Tibial nerve (tissue), 4 donors: ENCODE measurements at regions not wholly inside any gene's neighbourhood (a gene's known extent, or its start where the extent isn't known, plus 50 kb on each side); places are given as distances from the start of the nearest gene placed in this dataset.

Experiments used
- DNase-seq, 2 donors: peaks; one replicate each; pipeline ENCODE4 v3.0.0-alpha.2; 2019; ENCODE audit warnings: low spot score in 2 of 2
- H3K27ac ChIP-seq, 4 donors: fragments of 200-600 bp; sonication (generic) in 3 of 4; one replicate each; pipeline ENCODE4 v1.5.1; 2017 to 2019; ENCODE audit warnings: mild to moderate bottlenecking in 1 of 4
- H3K27me3 ChIP-seq, 2 donors: fragments of 200-600 bp; sonication (generic) in 1 of 2; one replicate each; pipeline versions ENCODE4 v1.5.1 to v1.6.0; 2017 to 2019
- H3K36me3 ChIP-seq, 3 donors: fragments of 200-600 bp; sonication (generic); one replicate each; pipeline ENCODE4 v1.5.1; 2018 to 2019
- H3K4me1 ChIP-seq, 4 donors: fragments of 200-600 bp; sonication (generic) in 3 of 4; one replicate each; pipeline ENCODE4 v1.5.1; 2017 to 2019
- H3K4me3 ChIP-seq, 4 donors: fragments of 200-600 bp; sonication (generic) in 3 of 4; one replicate each; pipeline ENCODE4 v1.5.1; 2017 to 2019; ENCODE audit warnings: mild to moderate bottlenecking in 1 of 4, moderate library complexity in 1 of 4
- H3K9me3 ChIP-seq, 4 donors: fragments of 200-600 bp; sonication (generic) in 3 of 4; one replicate each; pipeline ENCODE4 v1.5.1; 2017 to 2019
- EP300 ChIP-seq, 2 donors: sonication (generic); formaldehyde crosslinking; IDR thresholded peaks; one replicate each; pipeline ENCODE4 v1.6.1; 2017; ENCODE audit warnings: antibody characterized with exemption in 2 of 2, mild to moderate bottlenecking in 1 of 2
- POLR2A ChIP-seq, 2 donors: fragments of 450-650 bp; IDR thresholded peaks; one replicate each; pipeline ENCODE4 v1.6.1; 2017; ENCODE audit warnings: antibody characterized with exemption in 2 of 2, mild to moderate bottlenecking in 2 of 2, moderate library complexity in 2 of 2
- WGBS, 2 donors: methylation state at CpG; one replicate each; pipeline ENCODE4 v1.1.5; 2018; 5-methylcytosine and 5-hydroxymethylcytosine counted together
- TF ChIP-seq, protein P1 (sequence below), 5 experiments: fragments of 200-600 bp in 3 of 5; fragments of 450-650 bp in 2 of 5; sonication (generic) in 3 of 5; IDR thresholded peaks; one replicate each; pipeline ENCODE4 v1.5.1; 2016 to 2019; ENCODE audit warnings: antibody characterized with exemption in 5 of 5, mild to moderate bottlenecking in 3 of 5, moderate library complexity in 2 of 5

GRCh38 chr9:81382281-81382680 is 307.1 kb downstream of the TLE1 start:
- Histone ChIP-seq H3K4me1 (peaks cover 0 to 7% (median 0%) of the 10 kb centered on the region in 4 donors), H3K9me3 (no peaks in the 10 kb centered on the region), H3K27ac (no peak overlapping the region), H3K4me3 (no peak overlapping the region), H3K36me3 (no peaks in the 10 kb centered on the region), H3K27me3 (no peaks in the 10 kb centered on the region)
- no peak for DNase-seq
- TF ChIP-seq EP300 (IDR thresholded peaks at IDR 0.05) (no peak), POLR2A (IDR thresholded peaks at IDR 0.05) (no peak)
- TF ChIP-seq, protein P1, sequence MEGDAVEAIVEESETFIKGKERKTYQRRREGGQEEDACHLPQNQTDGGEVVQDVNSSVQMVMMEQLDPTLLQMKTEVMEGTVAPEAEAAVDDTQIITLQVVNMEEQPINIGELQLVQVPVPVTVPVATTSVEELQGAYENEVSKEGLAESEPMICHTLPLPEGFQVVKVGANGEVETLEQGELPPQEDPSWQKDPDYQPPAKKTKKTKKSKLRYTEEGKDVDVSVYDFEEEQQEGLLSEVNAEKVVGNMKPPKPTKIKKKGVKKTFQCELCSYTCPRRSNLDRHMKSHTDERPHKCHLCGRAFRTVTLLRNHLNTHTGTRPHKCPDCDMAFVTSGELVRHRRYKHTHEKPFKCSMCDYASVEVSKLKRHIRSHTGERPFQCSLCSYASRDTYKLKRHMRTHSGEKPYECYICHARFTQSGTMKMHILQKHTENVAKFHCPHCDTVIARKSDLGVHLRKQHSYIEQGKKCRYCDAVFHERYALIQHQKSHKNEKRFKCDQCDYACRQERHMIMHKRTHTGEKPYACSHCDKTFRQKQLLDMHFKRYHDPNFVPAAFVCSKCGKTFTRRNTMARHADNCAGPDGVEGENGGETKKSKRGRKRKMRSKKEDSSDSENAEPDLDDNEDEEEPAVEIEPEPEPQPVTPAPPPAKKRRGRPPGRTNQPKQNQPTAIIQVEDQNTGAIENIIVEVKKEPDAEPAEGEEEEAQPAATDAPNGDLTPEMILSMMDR (IDR thresholded peaks at IDR 0.05) = no peak

DNA sequence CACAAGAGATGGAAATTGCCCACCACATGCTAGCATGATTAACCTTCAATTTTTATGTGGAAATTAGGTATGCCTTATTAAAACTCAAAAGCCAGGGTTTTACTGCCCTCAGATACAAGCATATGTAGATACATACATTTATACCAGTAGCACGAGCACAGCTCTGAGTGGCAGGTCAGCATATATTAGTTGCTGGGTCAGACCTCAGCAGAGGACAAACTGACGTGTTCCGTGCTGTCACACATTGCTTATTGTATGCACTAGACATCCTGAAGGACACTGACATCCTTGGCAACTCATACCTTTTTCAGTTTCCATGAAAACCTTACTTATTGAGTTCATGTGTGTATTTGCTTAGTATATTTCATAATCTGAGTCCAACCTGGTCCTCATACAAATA is 307.7 kb downstream of the TLE1 start:
- H3K9me3 ChIP-seq = no peaks in the 10 kb centered on the region
- WGBS, 2 donors = 90 to 100% methylated on average over 3 of the region's 3 CpGs
- TF ChIP-seq, protein P1 (IDR thresholded peaks at IDR 0.05) = no peak
- TF ChIP-seq POLR2A (IDR thresholded peaks at IDR 0.05) = no peak
- DNase-seq = no peak
- peaks cover 0 to 10% (median 0%) of the 10 kb centered on the region in 4 donors for H3K4me1 ChIP-seq
- H3K36me3 ChIP-seq = no peaks in the 10 kb centered on the region
- no peak overlapping the region for H3K27ac ChIP-seq
- H3K4me3 ChIP-seq = no peak overlapping the region
- H3K27me3 ChIP-seq = no peaks in the 10 kb centered on the region

DNA sequence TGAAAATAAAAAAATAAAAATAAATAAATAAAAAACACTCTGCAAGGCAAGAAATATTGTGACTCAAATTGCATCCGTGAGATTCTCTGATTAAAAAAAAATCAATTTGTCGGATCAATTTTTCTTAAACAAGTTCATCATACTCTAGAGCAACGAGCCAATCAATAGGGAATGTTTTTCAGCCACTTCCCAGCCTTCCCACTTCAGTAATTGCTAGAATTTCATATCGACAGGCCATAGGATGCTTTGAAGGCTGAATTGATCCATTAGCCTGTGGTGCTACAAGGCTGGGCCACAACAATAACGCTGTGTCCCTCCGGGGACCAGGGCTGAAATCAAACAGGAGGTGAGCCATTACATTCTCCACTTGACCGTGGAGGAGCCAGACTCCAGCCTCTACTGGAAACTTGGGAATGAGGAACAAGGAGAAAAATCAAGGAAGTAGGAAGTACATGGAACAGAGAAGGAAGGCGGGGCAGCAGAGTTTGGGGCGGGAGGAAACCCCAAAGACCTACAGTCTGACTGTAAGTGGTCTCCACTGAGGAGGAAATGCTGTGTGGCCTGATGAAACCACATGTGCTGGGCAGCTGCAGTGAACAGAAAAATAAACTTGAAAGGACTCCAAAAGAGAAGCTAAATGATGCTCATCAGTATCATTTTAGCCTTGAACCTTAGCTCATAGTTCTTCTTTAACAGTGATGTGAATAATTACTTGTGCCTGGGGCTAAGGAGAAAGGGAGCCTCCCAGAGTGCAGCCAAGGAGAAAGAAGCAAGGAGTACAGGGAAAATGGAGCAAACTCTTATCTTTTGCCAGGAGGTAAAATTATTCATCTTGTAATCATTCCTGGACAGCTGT is 308.6 kb downstream of the TLE1 start:
- H3K27ac ChIP-seq = no peak overlapping the region
- no peaks in the 10 kb centered on the region for H3K9me3 ChIP-seq
- H3K4me3 ChIP-seq = no peak overlapping the region
- no peak for DNase-seq
- WGBS, 2 donors = 79 to 82% methylated on average over 9 of the region's 9 CpGs
- H3K27me3 ChIP-seq = no peaks in the 10 kb centered on the region
- H3K4me1 ChIP-seq = peaks cover 0 to 12% (median 0%) of the 10 kb centered on the region in 4 donors
- no peaks in the 10 kb centered on the region for H3K36me3 ChIP-seq
- TF ChIP-seq EP300 (IDR thresholded peaks at IDR 0.05) = no peak

- 58 to 69% methylated on average over 1 of the region's 1 CpG for WGBS, 2 donors
- H3K36me3 ChIP-seq = no peaks in the 10 kb centered on the region
- peaks cover 0 to 22% (median 3%) of the 10 kb centered on the region in 4 donors for H3K4me1 ChIP-seq
- H3K9me3 ChIP-seq = no peaks in the 10 kb centered on the region
- H3K27ac ChIP-seq = no peak overlapping the region
- no peak for TF ChIP-seq POLR2A (IDR thresholded peaks at IDR 0.05)
- TF ChIP-seq, protein P1 (IDR thresholded peaks at IDR 0.05) = no peak
- TF ChIP-seq EP300 (IDR thresholded peaks at IDR 0.05) = no peak
- DNase-seq = no peak
- no peaks in the 10 kb centered on the region for H3K27me3 ChIP-seq
- no peak overlapping the region for H3K4me3 ChIP-seq
Measured at GRCh38 chr9:81379655-81380054, 309.7 kb downstream of the TLE1 start.

DNA sequence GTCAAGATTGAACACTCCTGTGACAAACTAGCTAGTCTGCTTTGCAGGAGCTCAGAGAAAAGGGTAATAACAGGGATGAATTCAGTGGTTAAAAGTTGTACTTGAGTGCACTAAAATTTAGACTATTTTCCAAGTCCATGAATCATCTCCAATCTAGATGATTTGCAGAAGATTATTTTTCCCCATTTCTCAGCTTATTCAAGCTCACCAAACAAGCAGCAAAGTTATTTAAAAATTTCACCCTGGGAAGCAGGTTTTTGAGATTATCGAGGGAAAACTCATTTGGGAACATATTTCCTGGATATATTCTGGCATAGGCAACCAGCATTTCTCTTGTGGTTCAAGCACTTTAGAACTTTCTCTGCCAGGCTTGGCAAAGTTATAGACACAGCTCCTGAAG is 311.4 kb downstream of the TLE1 start:
- H3K4me3 ChIP-seq = no peak overlapping the region
- H3K36me3 ChIP-seq = no peaks in the 10 kb centered on the region
- no peaks in the 10 kb centered on the region for H3K9me3 ChIP-seq
- H3K27ac ChIP-seq = no peak overlapping the region
- DNase-seq = no peak
- 68 to 69% methylated on average over 1 of the region's 1 CpG for WGBS, 2 donors
- peaks cover 0 to 26% (median 3%) of the 10 kb centered on the region in 4 donors for H3K4me1 ChIP-seq
- TF ChIP-seq EP300 (IDR thresholded peaks at IDR 0.05) = no peak
- TF ChIP-seq, protein P1 (IDR thresholded peaks at IDR 0.05) = no peak
- TF ChIP-seq POLR2A (IDR thresholded peaks at IDR 0.05) = no peak
- no peaks in the 10 kb centered on the region for H3K27me3 ChIP-seq
